ENCODE measurements at regions not wholly inside any gene's neighbourhood (a gene's known extent, or its start where the extent isn't known, plus 50 kb on each side); places are given as distances from the start of the nearest gene placed in this dataset.

DNA sequence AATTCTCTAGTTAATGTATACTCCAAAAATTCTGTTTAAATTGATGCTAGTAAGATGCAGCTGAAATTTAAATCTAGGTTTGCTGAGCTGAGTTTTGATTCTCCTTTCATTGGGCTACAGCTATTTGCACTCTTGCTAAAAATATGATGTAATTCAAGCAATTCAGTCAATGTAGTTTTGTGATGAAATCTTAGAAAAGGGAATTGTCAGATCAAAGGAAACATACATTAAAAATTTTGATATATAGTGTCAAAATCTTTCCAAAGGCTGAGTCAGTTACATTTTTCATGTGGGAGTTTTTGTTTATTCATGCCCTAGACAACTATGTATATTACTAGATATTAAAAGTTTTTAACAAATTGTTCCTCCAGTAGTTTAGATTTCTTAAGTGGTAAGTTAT, 334.9 kb upstream of the DAB2 start:
- no peaks in the 10 kb centered on the region for H4K20me1 ChIP-seq (ENCODE audit: insufficient read depth, low read length, poor library complexity, severe bottlenecking)
- H3K9me2 ChIP-seq (replicated peaks; ENCODE audit: low read depth, low read length): no peaks in the 10 kb centered on the region
- TF ChIP-seq EZH2phosphoT487 (IDR thresholded peaks at IDR 0.05; ENCODE audit: borderline replicate concordance): no peak
- TF ChIP-seq, protein P1, sequence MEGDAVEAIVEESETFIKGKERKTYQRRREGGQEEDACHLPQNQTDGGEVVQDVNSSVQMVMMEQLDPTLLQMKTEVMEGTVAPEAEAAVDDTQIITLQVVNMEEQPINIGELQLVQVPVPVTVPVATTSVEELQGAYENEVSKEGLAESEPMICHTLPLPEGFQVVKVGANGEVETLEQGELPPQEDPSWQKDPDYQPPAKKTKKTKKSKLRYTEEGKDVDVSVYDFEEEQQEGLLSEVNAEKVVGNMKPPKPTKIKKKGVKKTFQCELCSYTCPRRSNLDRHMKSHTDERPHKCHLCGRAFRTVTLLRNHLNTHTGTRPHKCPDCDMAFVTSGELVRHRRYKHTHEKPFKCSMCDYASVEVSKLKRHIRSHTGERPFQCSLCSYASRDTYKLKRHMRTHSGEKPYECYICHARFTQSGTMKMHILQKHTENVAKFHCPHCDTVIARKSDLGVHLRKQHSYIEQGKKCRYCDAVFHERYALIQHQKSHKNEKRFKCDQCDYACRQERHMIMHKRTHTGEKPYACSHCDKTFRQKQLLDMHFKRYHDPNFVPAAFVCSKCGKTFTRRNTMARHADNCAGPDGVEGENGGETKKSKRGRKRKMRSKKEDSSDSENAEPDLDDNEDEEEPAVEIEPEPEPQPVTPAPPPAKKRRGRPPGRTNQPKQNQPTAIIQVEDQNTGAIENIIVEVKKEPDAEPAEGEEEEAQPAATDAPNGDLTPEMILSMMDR (conservative IDR thresholded peaks at IDR 0.05; ENCODE audit: low read length): no peak
- H3K27me3 ChIP-seq (ENCODE audit: insufficient read depth, low read length, poor library complexity, severe bottlenecking): no peaks in the 10 kb centered on the region
- H3K9ac ChIP-seq (ENCODE audit: low read depth, low read length, poor library complexity, severe bottlenecking): no peak overlapping the region
- no peak overlapping the region for H3K4me3 ChIP-seq (ENCODE audit: low read length, poor library complexity, severe bottlenecking)
- no peaks in the 10 kb centered on the region for H3F3A ChIP-seq (ENCODE audit: low read depth)
- no peaks in the 10 kb centered on the region for H3K4me1 ChIP-seq (ENCODE audit: insufficient read depth, low read length, poor library complexity, severe bottlenecking)
- H3K36me3 ChIP-seq (ENCODE audit: insufficient read depth, low read length): no peaks in the 10 kb centered on the region
- H2AFZ ChIP-seq (ENCODE audit: low read length): no peak overlapping the region
- H3K9me3 ChIP-seq (ENCODE audit: insufficient read depth, low read depth, low read length): no peaks in the 10 kb centered on the region
- H3K79me2 ChIP-seq (ENCODE audit: insufficient read depth, low read length): no peaks in the 10 kb centered on the region
- H3K4me2 ChIP-seq (ENCODE audit: low read depth, low read length, poor library complexity, severe bottlenecking): no peak overlapping the region

- H3K79me2 ChIP-seq (ENCODE audit: insufficient read depth, low read length): no peaks in the 10 kb centered on the region
- no peaks in the 10 kb centered on the region for H3F3A ChIP-seq (ENCODE audit: low read depth)
- H3K9me3 ChIP-seq (ENCODE audit: insufficient read depth, low read depth, low read length): no peaks in the 10 kb centered on the region
Observed at GRCh38 chr5:39758426-39758825, 333.6 kb upstream of the DAB2 start.

DNA sequence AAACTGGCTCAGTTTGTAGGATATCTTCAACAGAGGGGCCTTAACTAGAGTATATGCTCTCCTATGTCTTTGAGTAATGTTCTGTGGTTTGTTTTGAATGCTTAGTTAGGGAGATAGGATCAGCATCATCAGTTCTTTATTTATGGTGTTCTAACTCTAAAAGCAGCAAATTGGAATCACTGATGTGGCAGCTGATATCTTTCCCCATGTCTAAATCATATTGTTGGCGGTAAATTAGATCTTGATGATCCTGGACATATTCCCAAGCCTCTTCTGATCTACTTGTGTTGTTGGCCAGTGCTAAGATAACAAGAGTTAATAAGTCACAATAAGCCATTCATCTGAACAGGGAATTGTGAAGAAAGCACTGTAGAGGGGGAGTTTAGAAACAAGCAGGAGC, 332.4 kb upstream of the DAB2 start:
- H3K9me2 ChIP-seq (replicated peaks; ENCODE audit: low read depth, low read length): no peaks in the 10 kb centered on the region
- H3K36me3 ChIP-seq (ENCODE audit: insufficient read depth, low read length): no peaks in the 10 kb centered on the region
- no peaks in the 10 kb centered on the region for H3F3A ChIP-seq (ENCODE audit: low read depth)
- H4K20me1 ChIP-seq (ENCODE audit: insufficient read depth, low read length, poor library complexity, severe bottlenecking): no peaks in the 10 kb centered on the region
- no peak overlapping the region for H3K9ac ChIP-seq (ENCODE audit: low read depth, low read length, poor library complexity, severe bottlenecking)
- no peak overlapping the region for H3K4me2 ChIP-seq (ENCODE audit: low read depth, low read length, poor library complexity, severe bottlenecking)
- H2AFZ ChIP-seq (ENCODE audit: low read length): no peak overlapping the region
- no peak overlapping the region for H3K4me3 ChIP-seq (ENCODE audit: low read length, poor library complexity, severe bottlenecking)
- no peaks in the 10 kb centered on the region for H3K27me3 ChIP-seq (ENCODE audit: insufficient read depth, low read length, poor library complexity, severe bottlenecking)
- H3K4me1 ChIP-seq (ENCODE audit: insufficient read depth, low read length, poor library complexity, severe bottlenecking): no peaks in the 10 kb centered on the region
- TF ChIP-seq, protein P1 (conservative IDR thresholded peaks at IDR 0.05; ENCODE audit: low read length): no peak
- TF ChIP-seq EZH2phosphoT487 (IDR thresholded peaks at IDR 0.05; ENCODE audit: borderline replicate concordance): no peak
- no peaks in the 10 kb centered on the region for H3K9me3 ChIP-seq (ENCODE audit: insufficient read depth, low read depth, low read length)
- H3K79me2 ChIP-seq (ENCODE audit: insufficient read depth, low read length): no peaks in the 10 kb centered on the region

More at GRCh38 chr5:39758426-39758825, 333.6 kb upstream of the DAB2 start:
- Histone ChIP-seq H2AFZ (ENCODE audit: low read length) (no peak overlapping the region), H3K4me2 (ENCODE audit: low read depth, low read length, poor library complexity, severe bottlenecking) (no peak overlapping the region), H3K9ac (ENCODE audit: low read depth, low read length, poor library complexity, severe bottlenecking) (no peak overlapping the region), H3K36me3 (ENCODE audit: insufficient read depth, low read length) (no peaks in the 10 kb centered on the region), H4K20me1 (ENCODE audit: insufficient read depth, low read length, poor library complexity, severe bottlenecking) (no peaks in the 10 kb centered on the region), H3K4me1 (ENCODE audit: insufficient read depth, low read length, poor library complexity, severe bottlenecking) (no peaks in the 10 kb centered on the region), H3K9me2 (replicated peaks; ENCODE audit: low read depth, low read length) (no peaks in the 10 kb centered on the region), H3K27me3 (ENCODE audit: insufficient read depth, low read length, poor library complexity, severe bottlenecking) (no peaks in the 10 kb centered on the region), H3K4me3 (ENCODE audit: low read length, poor library complexity, severe bottlenecking) (no peak overlapping the region)
- no peak for TF ChIP-seq EZH2phosphoT487 (IDR thresholded peaks at IDR 0.05; ENCODE audit: borderline replicate concordance)
- TF ChIP-seq, protein P1 (conservative IDR thresholded peaks at IDR 0.05; ENCODE audit: low read length): no peak

Data from Loucy (cell line).